UCSD-AML1 (cell line): ENCODE measurements at regions not wholly inside any gene's neighbourhood (a gene's known extent, or its start where the extent isn't known, plus 50 kb on each side); places are given as distances from the start of the nearest gene placed in this dataset.

ENCODE experiments used
- DNase-seq: peaks from one replicate; lab custom pipeline; 2025; ENCODE audit not compliant: unreplicated experiment; lab: John Stamatoyannopoulos, UW

DNA sequence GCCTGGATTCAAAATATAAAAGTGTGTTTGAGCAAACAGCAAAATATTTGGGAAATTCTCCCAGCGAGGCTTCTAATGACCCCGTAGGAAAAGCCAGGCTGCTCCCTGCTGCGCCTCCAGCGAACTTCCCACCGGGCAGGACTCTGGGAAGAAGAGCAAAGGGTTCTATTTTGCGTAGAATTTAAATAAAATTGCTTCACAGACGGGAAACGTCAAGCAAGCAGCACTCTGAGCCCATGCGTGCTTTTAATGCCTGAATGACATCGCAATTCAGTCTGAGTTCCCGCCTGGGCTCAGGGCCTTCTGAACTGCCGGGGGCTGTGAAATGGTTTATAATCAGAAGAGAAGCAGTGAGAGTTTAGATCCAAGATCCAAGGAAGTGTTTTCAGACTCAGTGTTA, 775.1 kb downstream of the BRD1 start:
- DNase-seq, result no peak

DNA sequence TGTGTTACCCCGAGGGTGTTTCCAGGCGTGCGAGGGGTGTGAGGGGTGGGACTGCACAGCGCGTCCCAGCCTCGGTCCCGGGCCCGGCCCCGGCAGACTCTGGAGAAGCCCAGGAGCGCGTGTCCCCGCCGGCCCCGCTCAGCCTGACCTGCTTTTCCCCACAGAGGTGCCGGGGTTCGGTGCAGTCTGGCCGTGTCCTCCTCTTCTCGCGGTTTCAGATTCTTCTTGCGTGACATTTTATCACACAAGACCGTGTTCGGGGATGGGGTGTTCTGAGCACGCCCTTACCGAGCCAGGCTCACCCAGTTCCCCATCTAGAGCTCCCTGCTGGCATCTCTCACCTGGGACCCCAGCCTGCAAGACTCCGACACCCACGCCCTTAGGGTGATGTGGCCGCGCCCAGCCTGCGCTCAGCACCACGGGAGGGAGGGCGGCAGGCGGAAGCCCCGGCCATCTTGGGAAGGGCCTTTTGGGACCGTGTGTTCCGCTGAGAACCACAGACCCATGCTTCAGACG, 775.6 kb downstream of the BRD1 start:
- no peak for DNase-seq

DNA sequence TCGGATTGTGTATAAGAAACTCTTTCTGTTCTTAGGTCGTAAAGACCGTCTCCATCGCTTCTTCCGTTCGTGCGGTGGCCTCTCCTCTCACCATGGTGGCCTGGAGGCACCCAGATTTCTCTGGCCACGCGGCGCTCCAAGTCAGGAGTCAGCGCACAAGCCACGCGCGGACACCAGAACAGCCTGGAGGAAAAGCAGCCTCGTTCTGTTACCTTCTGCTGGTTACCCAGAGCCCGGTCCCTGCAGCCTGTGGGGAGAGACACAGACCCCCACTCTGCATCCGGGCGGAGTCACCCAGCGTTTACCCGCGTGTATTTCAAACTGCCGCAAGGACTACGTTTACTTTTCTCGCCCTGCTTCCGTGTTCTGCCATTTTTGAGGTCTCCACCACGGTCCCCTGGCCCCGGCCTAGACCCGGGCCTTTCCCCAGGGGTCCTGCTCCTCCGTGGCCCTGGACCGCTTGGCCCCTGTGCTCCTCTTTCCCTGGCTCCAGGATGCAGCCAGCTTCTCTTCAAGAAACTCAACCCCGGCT, 776.1 kb downstream of the BRD1 start:
- no peak for DNase-seq

DNA sequence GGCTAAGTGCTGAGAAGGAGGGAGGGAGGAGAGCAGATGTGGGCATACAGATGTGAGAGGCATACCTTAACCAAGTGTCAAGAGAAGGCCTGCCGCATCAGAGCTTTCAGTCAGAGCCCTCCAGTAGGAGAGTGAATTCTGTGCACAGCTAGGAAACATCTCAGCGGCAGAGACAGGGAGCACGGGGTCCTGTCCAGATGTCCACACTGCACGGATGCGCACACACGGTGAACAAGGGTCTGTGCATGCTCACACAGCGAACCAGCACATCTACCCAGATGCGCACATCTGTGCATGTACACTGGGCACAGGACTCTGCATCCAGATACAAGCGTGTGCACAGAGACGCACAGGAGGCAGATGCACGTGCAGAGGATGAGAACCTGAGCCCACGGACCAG, 778.0 kb downstream of the BRD1 start:
- DNase-seq, result no peak

DNA sequence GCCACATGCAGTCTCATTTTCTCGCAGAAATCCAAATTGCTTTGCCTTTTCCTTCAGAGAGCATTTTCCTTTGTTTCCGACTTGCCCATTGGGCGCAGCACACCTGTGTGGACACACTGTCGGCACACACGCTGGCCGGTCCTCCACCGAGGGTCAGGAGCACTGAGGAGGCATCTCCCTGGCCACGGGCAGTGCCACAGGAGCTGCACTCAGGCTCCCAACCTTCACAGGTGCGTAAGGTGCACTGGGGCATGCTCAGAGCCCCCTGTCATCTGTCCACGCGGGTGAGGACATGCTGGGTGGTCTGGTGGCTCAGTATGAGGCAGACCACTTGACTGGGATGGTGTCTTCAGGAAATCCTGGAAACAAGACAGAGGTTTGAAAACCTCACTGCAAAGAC, 779.1 kb downstream of the BRD1 start:
- no peak for DNase-seq

DNA sequence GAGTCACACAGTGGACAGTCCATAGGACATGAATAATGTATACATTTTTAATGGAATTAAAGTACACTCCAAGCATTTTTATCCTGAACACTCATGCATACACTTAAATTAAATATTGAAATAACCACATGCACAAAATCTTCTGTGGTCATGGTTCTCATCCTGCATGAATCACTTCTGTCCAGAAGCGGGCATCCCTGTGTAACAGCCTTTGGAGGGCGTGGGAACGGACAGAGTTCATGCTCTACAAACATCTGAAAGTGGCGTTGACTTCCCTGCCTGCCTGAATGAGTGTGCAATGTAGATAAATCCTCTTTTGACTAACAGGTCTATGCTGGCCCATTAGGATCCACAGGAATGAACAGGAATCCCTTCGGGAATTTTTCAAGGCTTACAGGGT, 780.2 kb downstream of the BRD1 start:
- DNase-seq, result no peak

DNA sequence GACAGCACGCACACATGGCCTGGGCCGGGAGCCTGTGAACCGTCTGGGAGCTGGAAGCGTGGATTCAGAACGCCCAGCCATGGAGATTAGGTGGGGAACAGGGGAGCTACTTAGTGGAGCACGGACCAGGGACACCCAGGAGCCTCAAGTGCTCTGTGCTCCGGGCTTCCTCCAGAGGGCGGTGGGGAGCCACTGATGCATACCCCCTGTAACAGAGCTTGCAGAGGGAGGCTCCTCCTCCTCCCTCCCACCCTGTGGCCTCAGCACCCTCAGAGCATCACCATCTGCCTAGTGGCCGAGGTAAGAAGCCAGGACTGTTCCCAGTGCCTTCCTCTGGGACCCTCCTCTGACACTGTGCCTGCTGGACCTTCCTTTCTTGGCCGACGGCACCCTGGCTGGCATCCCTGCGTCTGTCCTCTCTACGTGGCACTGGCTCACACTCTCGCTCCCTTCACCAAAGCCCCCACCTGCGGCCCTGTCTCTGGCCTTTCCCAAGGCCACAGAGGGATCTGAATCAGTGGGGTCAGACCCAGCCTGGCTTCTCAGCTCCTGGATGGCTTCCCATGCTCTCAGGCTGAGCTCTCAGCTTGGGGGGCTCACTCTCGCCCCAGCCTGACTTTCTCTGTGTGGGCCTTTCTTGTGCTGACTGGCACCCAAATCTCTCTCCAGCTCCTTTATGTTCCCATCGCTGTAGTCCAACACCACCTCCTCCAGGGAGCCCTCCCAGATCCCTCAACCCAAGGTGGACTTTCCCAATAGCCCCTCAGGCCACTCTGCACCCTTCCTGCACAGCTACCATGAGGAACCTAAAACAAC, 780.9 kb downstream of the BRD1 start:
- DNase-seq, result peak; percentile 34

DNA sequence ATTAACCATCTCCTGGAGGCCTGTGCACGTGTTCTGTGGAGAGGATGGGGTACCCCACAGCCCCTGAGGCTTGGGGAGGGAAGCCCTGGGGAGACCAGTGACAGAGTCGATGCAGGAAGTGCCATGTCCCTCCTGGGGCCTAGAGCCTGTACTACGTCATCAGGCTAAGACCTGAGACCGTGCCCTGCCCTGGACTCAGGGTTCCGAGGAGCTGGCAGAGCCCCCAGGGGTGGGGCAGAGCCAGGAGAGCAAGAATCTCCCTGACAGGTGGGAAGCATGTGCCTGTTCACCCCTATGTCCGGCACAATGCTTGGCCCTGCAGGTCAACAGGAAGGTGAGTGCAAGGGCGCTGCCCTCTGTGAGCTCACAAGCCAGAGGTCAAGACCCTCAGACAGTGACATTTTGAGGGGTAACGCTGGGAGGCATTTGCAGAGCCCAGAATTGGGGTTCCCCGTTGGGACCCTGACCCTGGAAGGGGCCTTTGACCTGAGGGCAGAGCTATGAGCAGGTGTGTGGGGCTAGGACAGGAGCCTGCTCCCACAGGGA, 781.6 kb downstream of the BRD1 start:
- no peak for DNase-seq

DNA sequence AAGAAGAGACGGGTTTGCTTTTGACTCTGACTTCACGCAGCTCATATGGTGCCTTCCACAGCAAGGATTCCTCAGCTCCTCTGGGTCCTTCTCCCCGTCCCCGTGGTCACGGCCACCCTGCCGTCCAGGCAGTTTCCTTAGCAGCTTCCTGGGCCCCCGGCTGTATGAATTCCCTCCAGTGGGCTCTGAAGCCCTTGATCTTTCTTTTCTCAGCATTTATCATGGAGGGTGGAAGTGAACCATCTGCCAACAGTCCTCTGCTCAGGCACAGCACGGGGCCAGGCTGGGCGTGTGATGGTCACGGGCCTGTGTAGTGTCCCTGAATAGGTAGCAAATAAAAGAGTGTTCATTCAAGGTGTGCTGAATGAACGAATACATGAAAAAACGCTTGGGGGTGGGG, 782.4 kb downstream of the BRD1 start:
- no peak for DNase-seq

DNA sequence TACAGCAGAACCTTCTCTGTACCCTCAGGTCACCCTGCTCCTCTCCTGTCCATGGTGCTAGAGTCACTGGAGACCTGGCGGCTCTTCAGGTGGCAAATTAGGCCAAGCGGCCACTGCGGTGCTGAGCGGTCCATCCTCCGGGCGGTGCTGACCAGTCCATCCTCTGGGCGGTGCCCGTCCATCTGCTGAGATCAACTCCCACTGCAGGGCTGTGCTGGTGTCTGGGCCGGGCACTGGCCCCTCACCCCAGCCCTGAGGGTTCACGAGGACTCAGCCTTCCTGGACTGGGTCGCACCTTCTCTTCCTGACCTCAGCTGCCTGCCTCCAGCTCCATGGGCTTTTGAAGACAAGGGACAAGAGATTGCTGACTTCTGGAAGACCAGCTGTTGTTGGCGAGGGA, 782.9 kb downstream of the BRD1 start:
- no peak for DNase-seq

DNA sequence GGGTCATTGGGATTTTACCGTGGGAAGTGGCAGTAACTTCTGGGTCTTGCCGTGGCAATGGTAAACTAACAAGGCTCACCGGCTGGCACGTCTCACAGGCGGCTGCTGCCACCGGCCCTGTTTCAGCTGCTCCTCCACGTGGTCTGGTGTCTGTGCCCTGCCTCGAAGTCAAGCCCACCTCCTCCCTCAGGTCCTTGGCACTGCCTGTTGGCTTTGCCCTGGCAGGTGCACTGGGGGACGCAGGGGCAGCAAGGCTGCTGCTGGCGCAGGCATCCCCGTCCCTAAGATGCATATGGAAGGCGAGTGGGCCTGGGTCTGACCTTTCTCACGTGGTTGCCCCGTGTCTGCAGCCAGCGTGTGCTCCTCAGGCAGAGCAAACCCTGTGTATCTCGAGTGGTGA, 783.6 kb downstream of the BRD1 start:
- no peak for DNase-seq

DNA sequence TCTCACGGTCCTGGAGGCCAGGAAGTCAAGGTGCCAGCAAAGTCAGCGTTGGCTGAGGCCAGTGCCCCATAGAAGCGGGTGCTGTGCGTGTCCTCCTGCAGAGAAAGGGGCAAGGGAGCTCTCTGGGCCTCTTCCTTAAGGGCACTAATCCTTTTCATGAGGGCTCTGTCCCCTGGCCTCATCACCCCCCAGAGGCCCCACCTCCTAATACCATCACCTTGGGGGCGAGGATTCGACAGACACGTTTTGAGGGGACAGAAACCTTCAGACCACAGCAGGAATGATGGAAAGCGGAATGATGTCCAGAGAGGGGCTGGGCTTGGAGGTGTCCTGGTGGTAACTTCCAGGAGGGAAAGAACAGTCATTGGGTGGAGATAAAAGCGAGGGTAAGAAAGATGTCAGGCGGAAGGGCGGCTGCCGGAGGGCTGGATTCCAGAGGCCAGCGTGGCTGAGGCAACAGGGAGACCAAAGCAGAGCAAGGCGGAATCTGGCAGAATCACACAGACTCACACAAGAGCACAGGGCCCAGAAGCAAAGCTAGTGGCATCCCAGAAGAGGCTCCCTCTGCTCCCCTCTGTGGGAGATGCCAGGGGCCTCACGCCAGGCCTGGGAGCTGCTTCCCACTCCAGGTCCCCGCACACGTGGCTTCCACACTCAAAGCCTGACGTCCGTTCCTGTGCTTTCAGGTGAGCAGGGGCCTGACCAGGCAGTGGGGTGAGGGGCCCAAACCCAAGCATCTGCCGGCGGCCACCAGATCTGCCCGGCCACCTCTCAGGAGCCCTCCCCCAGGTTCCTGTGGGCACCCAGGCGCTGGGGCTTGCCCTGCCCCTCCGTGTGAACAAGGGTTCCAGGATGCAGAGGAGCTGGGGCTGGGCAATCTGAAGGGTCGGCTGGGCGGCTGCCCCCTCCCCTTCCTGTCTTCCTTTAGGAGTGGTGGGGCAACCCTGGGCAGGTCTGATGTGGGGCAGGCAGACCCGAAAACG, 784.5 kb downstream of the BRD1 start:
- DNase-seq, result no peak

DNA sequence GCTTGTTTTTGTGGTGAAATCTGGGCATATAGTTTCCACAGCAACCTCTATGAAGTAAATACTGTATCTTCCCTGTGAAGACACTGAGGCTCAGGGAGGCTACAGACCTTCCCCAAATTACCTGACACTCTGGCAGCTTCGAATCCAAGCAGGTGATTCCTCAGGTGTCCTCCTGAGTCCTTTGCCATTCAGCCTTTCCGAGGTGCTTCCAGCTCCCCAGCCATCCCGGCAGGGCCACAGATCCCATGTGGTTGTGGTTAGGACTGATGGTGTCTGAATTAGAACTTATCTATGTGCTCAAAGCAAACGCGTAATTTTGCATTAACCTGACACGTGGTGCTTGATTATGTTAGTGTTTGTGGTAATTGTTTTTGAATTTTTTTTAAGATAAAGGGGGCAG, 785.6 kb downstream of the BRD1 start:
- no peak for DNase-seq

DNA sequence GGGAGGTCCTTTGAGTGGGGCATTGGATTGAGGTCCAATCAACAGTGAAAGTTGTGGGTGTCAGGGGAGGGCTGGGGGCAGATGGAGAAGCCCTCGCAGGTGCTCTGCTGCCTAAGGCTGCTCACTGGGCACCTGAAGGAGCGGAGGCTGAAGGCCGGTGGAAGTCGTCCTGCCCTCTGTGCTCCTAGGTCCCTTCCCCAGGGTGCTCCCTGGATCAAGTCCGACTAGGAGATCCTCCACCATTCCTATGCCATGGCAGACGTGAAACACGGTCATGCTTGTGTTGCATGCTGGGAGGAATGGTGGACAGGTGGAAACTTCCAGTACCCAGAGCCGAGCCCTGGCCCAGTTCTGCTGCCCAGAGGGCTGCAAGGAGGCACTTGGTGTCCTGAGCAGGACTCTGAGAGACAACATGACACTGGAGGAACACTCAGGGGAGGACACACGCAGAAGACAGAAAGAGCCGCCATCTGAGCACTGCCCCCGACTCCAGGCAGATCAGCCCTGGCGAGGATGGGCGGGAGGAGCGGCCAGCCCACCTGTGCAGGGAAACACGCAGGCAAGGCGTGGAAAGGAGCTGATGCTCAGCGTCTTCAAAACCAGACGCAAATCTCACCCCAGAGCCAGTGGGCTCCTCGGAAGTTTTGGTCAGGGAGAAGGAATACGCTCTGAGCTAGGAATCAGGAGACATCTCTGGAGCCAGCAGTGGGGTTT, 786.8 kb downstream of the BRD1 start:
- no peak for DNase-seq

DNA sequence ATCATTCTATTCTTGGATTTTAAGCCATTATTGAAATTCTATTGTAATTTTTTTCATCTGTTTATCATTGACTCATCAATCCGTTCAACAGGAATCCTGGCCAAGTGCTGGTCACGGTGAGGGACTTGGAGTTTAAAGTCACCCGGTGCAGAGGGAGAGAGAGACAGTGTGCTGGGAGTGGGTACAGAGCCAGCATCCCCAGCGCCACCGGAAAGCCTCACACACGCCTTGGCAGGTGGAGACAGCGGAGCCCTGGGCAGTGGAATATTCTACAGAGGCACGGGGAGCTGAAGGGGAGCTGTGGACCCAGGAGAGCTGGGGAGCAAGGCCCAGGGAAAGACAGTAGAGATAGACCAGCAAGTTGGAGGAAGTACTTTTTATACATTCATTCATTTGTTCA, 787.6 kb downstream of the BRD1 start:
- no peak for DNase-seq

DNA sequence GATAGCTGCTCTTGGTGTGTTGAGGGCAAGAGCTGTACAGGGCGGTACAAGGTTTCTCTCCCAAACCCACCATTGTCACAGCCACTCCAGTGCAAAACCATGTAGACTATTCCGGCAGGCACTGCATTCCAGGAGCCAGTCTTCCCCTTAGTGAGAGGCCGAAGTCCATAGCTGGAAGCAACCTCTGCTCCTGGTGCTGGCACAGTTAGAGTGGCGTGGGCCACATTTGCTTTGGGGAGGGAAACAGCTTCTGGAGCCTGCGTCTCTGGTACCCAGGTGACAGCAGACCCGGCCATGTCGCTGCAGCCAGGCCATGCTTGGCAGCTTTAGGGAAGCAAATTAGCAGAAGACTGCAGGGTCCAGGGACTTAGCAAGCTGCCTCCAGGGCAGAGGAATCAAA, 788.0 kb downstream of the BRD1 start:
- DNase-seq, result no peak

DNA sequence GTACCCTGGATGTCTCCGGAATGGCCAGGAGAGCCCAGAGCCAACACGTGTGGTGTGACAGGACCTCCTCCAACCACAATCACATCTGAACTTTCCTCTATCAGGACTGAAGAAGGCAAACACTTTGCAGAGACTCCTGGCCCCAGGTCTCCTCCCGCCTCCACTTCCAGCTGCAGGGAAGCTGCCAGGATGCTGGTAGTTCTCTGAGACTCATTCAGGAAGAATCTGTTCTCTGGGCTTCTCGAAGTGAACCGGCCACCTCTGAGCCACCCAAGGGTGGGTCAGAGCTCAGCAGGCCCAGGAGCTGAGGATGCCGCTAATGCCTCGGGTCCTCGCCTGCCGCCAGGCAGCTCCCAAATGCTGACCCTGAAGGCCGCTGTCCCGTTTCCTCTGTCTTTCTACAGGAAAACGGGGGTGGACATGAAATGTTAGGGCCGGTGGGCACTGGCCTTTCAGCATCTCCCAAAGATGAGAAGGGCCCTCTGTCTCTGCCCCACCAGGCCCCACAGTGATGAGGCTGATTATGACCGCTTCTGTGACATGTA, 789.9 kb downstream of the BRD1 start:
- DNase-seq, result no peak

DNA sequence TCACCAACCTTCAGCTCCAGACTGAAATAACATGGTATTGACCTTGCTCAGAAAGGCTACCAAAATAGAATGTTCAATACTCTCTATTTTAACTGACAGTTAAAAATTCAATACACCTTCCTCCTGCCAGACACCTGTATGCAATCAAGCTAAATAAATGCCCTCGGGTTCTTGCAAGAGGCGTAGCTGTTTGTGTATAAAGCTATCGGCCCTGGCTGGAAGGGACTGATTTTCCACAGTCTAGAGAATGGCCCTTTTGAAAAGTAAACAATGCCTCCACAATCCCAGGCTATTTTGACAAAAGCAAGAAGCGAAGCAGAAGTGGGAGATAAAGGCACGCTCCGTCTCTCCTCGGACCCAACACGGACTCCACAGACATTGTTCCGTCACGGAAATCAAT, 791.2 kb downstream of the BRD1 start:
- no peak for DNase-seq

DNA sequence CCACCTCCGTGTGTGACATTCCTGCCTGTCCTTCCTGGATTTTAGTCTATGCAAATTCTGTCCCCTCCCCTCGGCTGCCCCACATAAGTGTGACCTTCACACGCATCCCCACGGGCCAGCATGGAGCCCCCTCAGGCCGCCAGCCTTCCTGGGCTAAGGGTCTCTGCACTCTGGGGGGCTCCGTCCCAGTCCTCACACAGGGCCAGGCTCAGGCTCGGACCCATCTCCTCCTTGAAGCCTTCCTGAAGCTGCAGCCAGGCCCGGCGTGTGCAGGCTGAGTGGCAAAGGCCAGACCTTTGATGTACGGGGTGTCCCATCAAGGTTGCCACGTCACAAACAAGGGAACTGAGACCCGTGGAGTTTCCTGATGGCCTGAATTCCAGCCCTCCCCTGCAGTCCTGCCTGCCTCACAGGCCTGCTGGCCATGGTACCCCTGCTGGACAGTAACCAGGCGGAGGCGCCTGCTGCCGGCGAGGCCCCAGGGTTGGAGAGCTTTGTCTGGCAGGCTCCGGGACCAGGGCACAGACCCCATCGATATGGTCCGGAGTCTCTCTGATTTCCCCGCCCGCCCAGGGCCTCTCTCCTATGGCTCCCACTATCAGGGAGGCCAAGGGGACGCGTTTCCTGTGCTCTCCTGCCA, 791.7 kb downstream of the BRD1 start:
- DNase-seq, result no peak
